Fibroblast of pulmonary artery (primary cell): ENCODE measurements at regions not wholly inside any gene's neighbourhood (a gene's known extent, or its start where the extent isn't known, plus 50 kb on each side); places are given as distances from the start of the nearest gene placed in this dataset.

Source experiments
- DNase-seq: peaks from one replicate; pipeline ENCODE4 v3.0.0-alpha.2; 2010; ENCODE audit warnings: low read depth
- H3K4me3 ChIP-seq: replicated peaks from 2 replicates; pipeline ENCODE4 v1.5.1; 2011; ENCODE audit warnings: low read depth, mild to moderate bottlenecking, control low read depth, low read length, moderate library complexity
- TF ChIP-seq, protein P1 (sequence below): IDR thresholded peaks from 2 replicates; pipeline ENCODE4 v1.5.1; 2011; ENCODE audit warnings: mild to moderate bottlenecking, control low read depth, low read length, inconsistent platforms; ENCODE audit errors: missing control alignments

DNA sequence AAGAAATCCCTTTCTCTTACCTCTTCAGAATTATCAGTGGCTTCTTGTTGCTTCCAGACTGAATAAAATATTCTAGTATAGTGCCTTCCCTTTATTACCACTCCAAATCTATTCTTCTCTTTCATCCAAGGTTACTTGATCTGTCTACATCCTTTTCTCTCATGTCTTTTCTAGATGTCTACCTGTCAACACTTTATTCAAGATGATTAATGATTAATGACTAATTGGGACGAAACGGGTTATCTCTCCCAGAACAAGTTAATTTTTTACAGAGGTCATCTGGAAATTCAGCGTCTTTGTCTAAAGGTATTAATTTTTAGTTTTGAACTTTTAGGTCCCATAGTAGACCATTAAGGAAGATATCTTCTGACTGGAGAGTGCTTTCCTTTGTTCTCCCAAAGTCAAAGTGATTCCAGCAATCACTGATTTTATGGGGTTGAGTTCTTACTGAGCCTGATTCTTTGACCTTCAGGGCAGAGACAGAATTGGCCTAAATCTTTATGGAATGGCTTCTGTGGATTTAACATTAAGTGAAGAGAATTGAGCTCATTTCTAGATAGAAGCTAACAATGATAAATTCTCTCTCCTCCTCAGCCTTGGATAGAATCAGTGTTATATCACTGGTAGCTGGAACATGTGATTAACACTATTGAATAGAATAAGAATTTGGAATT lies 335.4 kb upstream of the TEX13C start:
- H3K4me3 ChIP-seq: no peak overlapping the region
- DNase-seq: no peak
- TF ChIP-seq, protein P1, sequence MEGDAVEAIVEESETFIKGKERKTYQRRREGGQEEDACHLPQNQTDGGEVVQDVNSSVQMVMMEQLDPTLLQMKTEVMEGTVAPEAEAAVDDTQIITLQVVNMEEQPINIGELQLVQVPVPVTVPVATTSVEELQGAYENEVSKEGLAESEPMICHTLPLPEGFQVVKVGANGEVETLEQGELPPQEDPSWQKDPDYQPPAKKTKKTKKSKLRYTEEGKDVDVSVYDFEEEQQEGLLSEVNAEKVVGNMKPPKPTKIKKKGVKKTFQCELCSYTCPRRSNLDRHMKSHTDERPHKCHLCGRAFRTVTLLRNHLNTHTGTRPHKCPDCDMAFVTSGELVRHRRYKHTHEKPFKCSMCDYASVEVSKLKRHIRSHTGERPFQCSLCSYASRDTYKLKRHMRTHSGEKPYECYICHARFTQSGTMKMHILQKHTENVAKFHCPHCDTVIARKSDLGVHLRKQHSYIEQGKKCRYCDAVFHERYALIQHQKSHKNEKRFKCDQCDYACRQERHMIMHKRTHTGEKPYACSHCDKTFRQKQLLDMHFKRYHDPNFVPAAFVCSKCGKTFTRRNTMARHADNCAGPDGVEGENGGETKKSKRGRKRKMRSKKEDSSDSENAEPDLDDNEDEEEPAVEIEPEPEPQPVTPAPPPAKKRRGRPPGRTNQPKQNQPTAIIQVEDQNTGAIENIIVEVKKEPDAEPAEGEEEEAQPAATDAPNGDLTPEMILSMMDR: no peak

DNA sequence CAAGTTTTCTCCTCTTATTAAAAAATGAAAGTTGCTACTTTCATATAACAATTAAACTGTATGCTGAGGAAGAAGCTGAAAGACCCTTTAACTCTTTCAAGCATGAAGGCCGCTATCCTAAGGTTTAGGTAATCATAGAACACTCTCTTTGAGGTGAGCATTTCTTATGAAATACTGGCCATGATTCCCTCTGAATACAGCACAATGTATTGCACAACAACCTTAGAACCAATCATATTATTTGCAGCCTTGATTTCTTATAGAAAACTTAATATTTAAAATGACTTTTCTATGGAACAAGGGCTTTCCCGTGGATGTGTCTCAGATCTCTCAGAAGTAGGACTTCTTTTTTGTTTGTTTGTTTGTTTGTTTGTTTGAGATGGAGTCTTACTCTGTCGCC lies 333.4 kb upstream of the TEX13C start:
- no peak for DNase-seq
- TF ChIP-seq, protein P1: no peak
- no peak overlapping the region for H3K4me3 ChIP-seq

DNA sequence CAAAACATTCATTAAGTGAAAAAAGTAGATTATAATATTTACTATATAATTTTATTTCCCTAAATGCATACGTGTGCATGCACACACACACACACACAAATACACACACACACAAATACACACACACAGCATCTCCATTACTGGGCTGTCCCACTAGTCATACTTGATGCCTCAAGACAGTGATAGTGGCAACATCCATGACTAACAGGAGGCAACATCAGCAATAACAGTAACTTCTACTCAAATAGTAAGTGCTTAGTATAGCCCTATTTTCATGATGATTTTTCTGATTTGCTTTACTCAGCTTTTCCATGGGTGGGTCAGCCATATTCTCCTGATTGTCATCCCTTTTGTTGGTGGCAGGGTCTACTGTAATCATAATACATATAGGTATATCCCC lies 325.9 kb upstream of the TEX13C start:
- TF ChIP-seq, protein P1: no peak
- H3K4me3 ChIP-seq: no peak overlapping the region
- no peak for DNase-seq

DNA sequence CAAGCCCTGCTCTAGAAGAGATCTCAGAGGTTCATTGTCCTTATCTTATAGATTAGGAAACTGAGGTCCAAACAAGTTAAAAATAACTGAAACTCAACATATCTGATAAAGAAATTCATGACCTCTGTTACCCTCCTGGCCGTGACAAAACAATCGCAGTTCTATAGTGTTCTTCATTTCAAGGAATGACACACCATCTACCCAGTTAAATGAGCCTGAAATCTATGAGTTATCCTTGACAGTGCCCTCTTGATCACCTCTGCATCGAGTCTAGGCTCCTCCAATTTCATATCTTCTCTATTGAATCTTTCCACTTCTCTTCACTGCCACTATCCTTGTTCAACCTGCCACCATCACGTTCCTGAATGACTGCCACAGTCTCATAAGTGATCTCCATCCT lies 325.3 kb upstream of the TEX13C start:
- no peak for DNase-seq
- TF ChIP-seq, protein P1: no peak
- no peak overlapping the region for H3K4me3 ChIP-seq

DNA sequence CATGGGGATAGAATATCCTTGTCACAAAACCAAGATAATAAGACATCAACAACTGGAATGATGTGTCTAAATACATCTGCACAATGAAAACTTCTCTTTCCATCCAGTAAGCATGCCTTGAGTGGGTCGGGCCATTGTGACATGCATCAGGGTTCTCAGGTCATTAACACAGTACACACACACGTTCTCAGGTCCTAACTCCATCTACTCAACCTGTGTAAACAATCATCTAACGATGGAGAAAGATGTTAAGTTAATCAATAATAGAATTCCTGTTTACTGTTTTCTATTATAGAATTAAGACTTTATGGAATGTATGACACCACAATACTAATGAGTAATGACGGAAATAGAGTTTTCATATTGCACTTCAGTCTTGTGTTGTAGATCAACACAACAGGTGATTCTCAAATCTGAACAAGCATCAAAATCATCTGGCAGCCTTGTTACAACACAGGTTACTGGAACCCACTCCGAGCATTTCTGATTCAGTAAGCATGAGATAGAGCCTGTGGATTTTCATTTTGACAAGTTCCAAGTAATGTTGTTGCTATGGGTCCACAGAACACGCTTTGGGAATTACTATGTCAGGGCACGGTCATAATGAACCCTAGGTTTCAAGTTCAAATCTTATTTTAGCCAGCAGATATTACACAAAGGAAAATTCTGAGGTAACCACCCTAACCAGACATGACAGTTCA lies 315.8 kb upstream of the TEX13C start:
- no peak for DNase-seq
- H3K4me3 ChIP-seq: no peak overlapping the region
- TF ChIP-seq, protein P1: no peak

DNA sequence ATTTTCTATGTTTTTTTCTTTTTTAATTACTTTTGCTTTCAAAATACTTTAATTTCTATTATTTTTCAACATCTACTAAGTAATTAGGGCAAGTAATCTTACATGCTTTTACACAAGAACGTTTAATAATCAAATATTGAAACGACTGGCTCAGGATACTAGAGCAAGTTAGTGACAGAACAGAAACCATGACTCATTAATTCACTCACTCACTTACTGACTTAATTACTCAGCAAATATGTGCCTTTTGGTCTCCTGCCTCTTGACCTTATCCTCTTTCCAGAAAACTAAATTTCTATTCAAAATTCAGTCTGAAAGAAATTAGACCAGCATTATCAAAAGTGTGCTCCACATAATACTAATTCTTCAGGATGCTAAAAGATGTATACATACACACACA lies 314.9 kb upstream of the TEX13C start:
- no peak for DNase-seq
- no peak overlapping the region for H3K4me3 ChIP-seq
- TF ChIP-seq, protein P1: no peak

DNA sequence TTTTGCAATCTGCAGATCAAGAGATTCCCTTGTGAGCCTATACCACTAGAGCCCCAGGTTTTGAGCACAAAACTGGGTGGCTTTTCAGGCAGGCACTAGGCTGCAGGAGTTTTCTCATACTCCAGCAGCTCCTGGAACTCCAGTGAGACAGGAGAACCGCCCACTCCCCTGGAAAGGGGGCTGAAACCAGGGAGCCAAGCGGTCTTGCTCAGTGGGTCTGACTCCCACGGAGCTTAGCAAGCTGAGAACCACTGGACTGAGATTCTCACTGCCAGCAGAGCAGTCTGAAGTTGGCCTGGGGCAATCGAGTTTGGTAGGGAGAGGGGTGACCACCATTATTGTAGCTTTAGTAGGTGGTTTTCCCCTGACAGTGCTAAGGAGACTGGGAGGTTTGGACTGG lies 313.8 kb upstream of the TEX13C start:
- H3K4me3 ChIP-seq: no peak overlapping the region
- no peak for DNase-seq
- TF ChIP-seq, protein P1: no peak
